Common myeloid progenitor, CD34-positive (primary cell): ENCODE measurements at regions not wholly inside any gene's neighbourhood (a gene's known extent, or its start where the extent isn't known, plus 50 kb on each side); places are given as distances from the start of the nearest gene placed in this dataset.

ENCODE experiments used
- CTCF ChIA-PET: fragments of 350-600 bp; sonication (Branson Sonifier 250); formaldehyde crosslinking; loops from one replicate; lab custom pipeline; 2021; ENCODE audit warnings: antibody characterized with exemption; lab: Charles Lee
- POLR2A ChIA-PET: fragments of 350-600 bp; sonication (Branson Sonifier 250); formaldehyde crosslinking; loops from one replicate; lab custom pipeline; 2021; ENCODE audit warnings: antibody characterized with exemption; lab: Charles Lee
- DNase-seq, 3 donors: peaks; one replicate each; pipeline versions ENCODE4 v3.0.0 to v3.0.0-alpha.2; 2013
- H3K27ac ChIP-seq, 2 experiments: 1 replicate in 1 of 2; 2 replicates in 1 of 2; pipeline ENCODE4 v1.7.0; 2013; ENCODE audit warnings: inconsistent platforms in 2 of 2, low read length in 2 of 2, mild to moderate bottlenecking in 2 of 2, low read depth in 1 of 2, moderate library complexity in 1 of 2; ENCODE audit not compliant: severe bottlenecking in 2 of 2, insufficient read depth in 1 of 2, poor library complexity in 1 of 2
- H3K27me3 ChIP-seq, 5 experiments: replicated peaks in 2 of 5; 1 replicate in 3 of 5; 2 replicates in 2 of 5; pipeline versions ENCODE4 v1.6.1 to v1.7.0; 2013; ENCODE audit warnings: low read length in 4 of 5, mild to moderate bottlenecking in 2 of 5, moderate library complexity in 2 of 5, inconsistent platforms in 1 of 5; ENCODE audit not compliant: insufficient read depth in 5 of 5, control insufficient read depth in 4 of 5
- H3K36me3 ChIP-seq, 4 experiments: 1 replicate in 2 of 4; 2 replicates in 2 of 4; pipeline versions ENCODE4 v1.6.1 to v1.7.0; 2013; ENCODE audit warnings: low read length in 3 of 4, control low read depth in 1 of 4, mild to moderate bottlenecking in 1 of 4; ENCODE audit not compliant: control insufficient read depth in 4 of 4, insufficient read depth in 4 of 4
- H3K4me1 ChIP-seq, 4 experiments: 1 replicate in 3 of 4; 2 replicates in 1 of 4; pipeline versions ENCODE4 v1.6.1 to v1.7.1; 2013; ENCODE audit warnings: low read length in 3 of 4, mild to moderate bottlenecking in 3 of 4, control low read depth in 1 of 4, inconsistent platforms in 1 of 4, moderate library complexity in 1 of 4; ENCODE audit not compliant: control insufficient read depth in 4 of 4, insufficient read depth in 4 of 4; ENCODE audit errors: control extremely low read depth in 1 of 4
- H3K4me3 ChIP-seq, 7 experiments: 1 replicate in 4 of 7; 2 replicates in 3 of 7; pipeline versions ENCODE4 v1.5.1 to v1.7.0; 2013; ENCODE audit warnings: mild to moderate bottlenecking in 7 of 7, low read length in 6 of 7, moderate library complexity in 6 of 7, inconsistent platforms in 2 of 7, low read depth in 2 of 7, control low read depth in 1 of 7; ENCODE audit not compliant: insufficient read depth in 4 of 7, control insufficient read depth in 1 of 7; ENCODE audit errors: extremely low read depth in 1 of 7
- H3K9me3 ChIP-seq, 5 experiments: 1 replicate in 4 of 5; 2 replicates in 1 of 5; pipeline versions ENCODE4 v1.6.1 to v1.7.1; 2013; ENCODE audit warnings: low read length in 4 of 5, mild to moderate bottlenecking in 2 of 5, inconsistent platforms in 1 of 5, low read depth in 1 of 5, moderate library complexity in 1 of 5; ENCODE audit not compliant: control insufficient read depth in 4 of 5, insufficient read depth in 2 of 5; ENCODE audit errors: control extremely low read depth in 1 of 5
- WGBS: methylation state at CpG from one replicate; pipeline ENCODE4 v1.1.5; 2013; ENCODE audit not compliant: insufficient coverage; 5-methylcytosine and 5-hydroxymethylcytosine counted together

GRCh38 chr13:29918845-29919244 is 68.4 kb upstream of the UBL3 start:
- no peak overlapping the region for H3K4me3 ChIP-seq
- no peak for DNase-seq
- H3K9me3 ChIP-seq, result no peaks in the 10 kb centered on the region
- ChIA-PET POLR2A (no interaction called here), CTCF (no interaction called here)
- 80% methylated on average over 1 of the region's 4 CpGs for WGBS
- no peaks in the 10 kb centered on the region for H3K27me3 ChIP-seq
- no peak overlapping the region for H3K27ac ChIP-seq
- peaks cover 0 to under 1% (median 0%) of the 10 kb centered on the region in 4 experiments for H3K4me1 ChIP-seq
- no peaks in the 10 kb centered on the region for H3K36me3 ChIP-seq

- Histone ChIP-seq H3K27ac (no peak overlapping the region), H3K36me3 (no peaks in the 10 kb centered on the region), H3K9me3 (no peaks in the 10 kb centered on the region), H3K4me1 (no peaks in the 10 kb centered on the region), H3K27me3 (no peaks in the 10 kb centered on the region), H3K4me3 (no peak overlapping the region)
- CTCF ChIA-PET, result interaction anchor here (0.8 kb wide), 1 partner anchor 12 kb away, joined by 3 read pairs; no protein-coding TSS in a partner anchor
- 100% methylated on average over 2 of the region's 3 CpGs for WGBS
- DNase-seq, result no peak
- POLR2A ChIA-PET, result no interaction called here
Measured at GRCh38 chr13:29917650-29918049, 67.2 kb upstream of the UBL3 start.

DNA sequence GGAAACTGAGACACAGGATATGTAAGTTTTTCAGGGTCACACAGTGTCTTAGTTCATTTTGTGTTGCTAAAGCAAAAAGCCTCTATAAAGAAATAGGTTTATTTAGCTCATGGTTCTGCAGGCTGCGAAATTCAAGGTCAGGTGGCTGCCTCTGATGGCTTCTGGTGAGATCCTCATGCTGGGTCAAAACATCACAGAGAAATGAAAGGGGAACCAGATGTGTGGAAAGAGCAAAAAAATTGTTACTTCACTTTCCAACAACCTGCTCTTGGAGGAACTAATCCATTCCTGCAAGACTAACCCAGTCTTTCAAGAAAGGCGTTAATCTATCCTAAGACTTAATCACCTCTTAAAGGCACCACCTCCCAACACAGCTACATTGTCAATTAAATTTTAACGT is 64.2 kb upstream of the UBL3 start:
- H3K4me1 ChIP-seq, result no peaks in the 10 kb centered on the region
- POLR2A ChIA-PET, result no interaction called here
- no peaks in the 10 kb centered on the region for H3K36me3 ChIP-seq
- H3K9me3 ChIP-seq, result no peaks in the 10 kb centered on the region
- no peak overlapping the region for H3K27ac ChIP-seq
- whole genome bisulfite sequencing, result 100% methylated on average over 2 of the region's 3 CpGs
- CTCF ChIA-PET, result interaction anchor here (1.3 kb wide), 1 partner anchor 10 kb away, joined by 4 read pairs; no protein-coding TSS in a partner anchor
- no peak for DNase-seq
- no peak overlapping the region for H3K4me3 ChIP-seq
- H3K27me3 ChIP-seq, result no peaks in the 10 kb centered on the region

DNA sequence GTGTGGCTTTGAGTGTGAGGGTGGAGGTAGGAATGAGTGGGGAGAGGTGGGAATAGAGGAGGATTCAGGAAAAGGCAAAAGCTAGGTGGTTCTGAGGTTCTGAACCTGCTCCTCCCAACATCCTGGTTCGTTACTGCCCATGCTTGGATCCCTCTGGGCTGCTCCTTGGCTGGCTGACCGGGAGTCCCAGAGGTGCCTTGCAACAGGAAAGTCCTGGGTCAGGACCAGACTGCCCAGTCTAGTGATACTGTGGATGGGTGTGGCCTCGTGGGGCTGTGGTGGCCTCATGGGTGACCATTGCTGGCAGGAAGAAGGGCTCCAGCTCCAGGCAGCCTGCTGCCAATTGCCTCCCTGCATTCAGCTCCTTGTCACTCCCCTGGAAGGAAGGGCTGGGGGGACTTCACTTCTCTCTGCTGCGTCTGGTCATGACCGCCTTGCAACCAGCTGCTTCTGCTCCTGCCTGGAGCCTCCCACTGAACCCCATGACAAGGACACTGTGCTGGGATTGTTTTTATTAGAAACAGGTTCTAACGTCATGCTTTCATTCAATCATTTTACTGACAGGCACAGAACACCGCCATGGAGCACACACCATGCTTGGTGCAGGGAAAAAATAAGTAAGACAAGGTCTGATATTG is 61.5 kb upstream of the UBL3 start:
- WGBS, result 100% methylated on average over 3 of the region's 7 CpGs
- Histone ChIP-seq H3K27me3 (no peaks in the 10 kb centered on the region), H3K9me3 (no peaks in the 10 kb centered on the region), H3K36me3 (no peaks in the 10 kb centered on the region), H3K27ac (no peak overlapping the region), H3K4me3 (no peak overlapping the region), H3K4me1 (no peaks in the 10 kb centered on the region)
- ChIA-PET CTCF (interaction anchor here (1.3 kb wide), 1 partner anchor 12 kb away, joined by 4 read pairs; no protein-coding TSS in a partner anchor), POLR2A (interaction anchor here (0.6 kb wide), 1 partner anchor 157 kb away, joined by 4 read pairs; no protein-coding TSS in a partner anchor)
- DNase-seq, result no peak

- Histone ChIP-seq H3K9me3 (no peaks in the 10 kb centered on the region), H3K27ac (no peak overlapping the region), H3K4me1 (peaks cover 0 to 6% (median 2%) of the 10 kb centered on the region in 4 experiments), H3K4me3 (no peak overlapping the region), H3K36me3 (no peaks in the 10 kb centered on the region), H3K27me3 (no peaks in the 10 kb centered on the region)
- no peak for DNase-seq
- POLR2A ChIA-PET, result no interaction called here
- WGBS, result 100% methylated on average over 2 of the region's 3 CpGs
- CTCF ChIA-PET, result no interaction called here
Measured at GRCh38 chr13:29909975-29910674, 59.7 kb upstream of the UBL3 start.

- CTCF ChIA-PET, result interaction anchor here (1.2 kb wide), 1 partner anchor 64 kb away, joined by 3 read pairs; no protein-coding TSS in a partner anchor
Measured at GRCh38 chr13:29909081-29909730, 58.8 kb upstream of the UBL3 start.

More at GRCh38 chr13:29909081-29909730, 58.8 kb upstream of the UBL3 start:
- H3K4me1 ChIP-seq, result peaks cover 0 to 6% (median 2%) of the 10 kb centered on the region in 4 experiments
- no peaks in the 10 kb centered on the region for H3K27me3 ChIP-seq
- WGBS, result 97% methylated on average over 9 of the region's 11 CpGs
- H3K9me3 ChIP-seq, result no peaks in the 10 kb centered on the region
- POLR2A ChIA-PET, result no interaction called here
- H3K36me3 ChIP-seq, result no peaks in the 10 kb centered on the region
- no peak overlapping the region for H3K27ac ChIP-seq
- H3K4me3 ChIP-seq, result no peak overlapping the region
- DNase-seq, result no peak
